Mesenchymal stem cell (in vitro differentiated cells and primary cell): ENCODE measurements at regions not wholly inside any gene's neighbourhood (a gene's known extent, or its start where the extent isn't known, plus 50 kb on each side); places are given as distances from the start of the nearest gene placed in this dataset.

Source experiments
- DNase-seq: peaks from one replicate; pipeline ENCODE4 v3.0.0-alpha.2; 2013
- H2AFZ ChIP-seq: one replicate; pipeline ENCODE4 v1.6.1; 2013; ENCODE audit warnings: low read depth, mild to moderate bottlenecking, control low read depth, inconsistent platforms, low read length, moderate library complexity
- H2AK5ac ChIP-seq: 2 replicates; pipeline ENCODE4 v1.6.1; 2013; ENCODE audit warnings: low read length, moderate library complexity, mild to moderate bottlenecking, inconsistent platforms; ENCODE audit not compliant: severe bottlenecking
- H2BK120ac ChIP-seq: one replicate; pipeline ENCODE4 v1.6.1; 2013; ENCODE audit warnings: low read depth, mild to moderate bottlenecking, inconsistent platforms, low read length, moderate library complexity
- H2BK12ac ChIP-seq, 2 experiments: one replicate each; pipeline ENCODE4 v1.6.1; 2013; ENCODE audit warnings: inconsistent platforms in 2 of 2, low read length in 2 of 2, mild to moderate bottlenecking in 2 of 2, moderate library complexity in 2 of 2, control low read depth in 1 of 2
- H2BK15ac ChIP-seq: one replicate; pipeline ENCODE4 v1.6.1; 2013; ENCODE audit warnings: mild to moderate bottlenecking, low read depth, inconsistent platforms; ENCODE audit not compliant: poor library complexity, severe bottlenecking
- H2BK5ac ChIP-seq: 2 replicates; pipeline ENCODE4 v1.6.1; 2013; ENCODE audit warnings: low read depth, mild to moderate bottlenecking, low read length, control low read depth, inconsistent platforms; ENCODE audit not compliant: poor library complexity, severe bottlenecking
- H3K14ac ChIP-seq, 2 experiments: one replicate each; pipeline ENCODE4 v1.6.1; 2013; ENCODE audit warnings: inconsistent platforms in 2 of 2, low read length in 2 of 2, control low read depth in 1 of 2, mild to moderate bottlenecking in 1 of 2, moderate library complexity in 1 of 2
- H3K18ac ChIP-seq, 2 experiments: one replicate each; pipeline ENCODE4 v1.6.1; 2013; ENCODE audit warnings: inconsistent platforms in 2 of 2, low read length in 2 of 2, control low read depth in 1 of 2, low read depth in 1 of 2, mild to moderate bottlenecking in 1 of 2
- H3K23ac ChIP-seq, 2 experiments: one replicate each; pipeline ENCODE4 v1.6.1; 2013; ENCODE audit warnings: inconsistent platforms in 2 of 2, low read length in 2 of 2, mild to moderate bottlenecking in 2 of 2, moderate library complexity in 2 of 2, control low read depth in 1 of 2
- H3K27ac ChIP-seq: 2 replicates; pipeline ENCODE4 v1.5.1; 2013; ENCODE audit warnings: mild to moderate bottlenecking, moderate library complexity, low read length, control low read depth, inconsistent platforms; ENCODE audit not compliant: poor library complexity, severe bottlenecking
- H3K27me3 ChIP-seq, 2 experiments: 2 replicates each; pipeline versions ENCODE4 v1.6.1 to v1.7.0; 2013; ENCODE audit warnings: low read length in 2 of 2, mild to moderate bottlenecking in 2 of 2, moderate library complexity in 2 of 2, control low read depth in 1 of 2, inconsistent platforms in 1 of 2; ENCODE audit not compliant: control insufficient read depth in 1 of 2, insufficient read depth in 1 of 2
- H3K36me3 ChIP-seq, 2 experiments: 2 replicates each; pipeline versions ENCODE4 v1.6.1 to v1.7.0; 2013; ENCODE audit warnings: low read length in 2 of 2, control low read depth in 1 of 2, inconsistent platforms in 1 of 2, low read depth in 1 of 2, mild to moderate bottlenecking in 1 of 2; ENCODE audit not compliant: insufficient read depth in 2 of 2, control insufficient read depth in 1 of 2
- H3K4ac ChIP-seq, 2 experiments: one replicate each; pipeline ENCODE4 v1.6.1; 2013; ENCODE audit warnings: inconsistent platforms in 2 of 2, low read length in 2 of 2, mild to moderate bottlenecking in 2 of 2, moderate library complexity in 2 of 2, control low read depth in 1 of 2, low read depth in 1 of 2
- H3K4me1 ChIP-seq: 2 replicates; pipeline ENCODE4 v1.6.1; 2013; ENCODE audit warnings: low read depth, low read length, control low read depth; ENCODE audit not compliant: control insufficient read depth, insufficient read depth
- H3K4me2 ChIP-seq: 2 replicates; pipeline ENCODE4 v1.6.1; 2013; ENCODE audit warnings: low read length, mild to moderate bottlenecking, inconsistent platforms; ENCODE audit not compliant: poor library complexity, severe bottlenecking
- H3K4me3 ChIP-seq, 2 experiments: 2 replicates each; pipeline versions ENCODE4 v1.5.1 to v1.7.0; 2013; ENCODE audit warnings: low read length in 2 of 2, mild to moderate bottlenecking in 2 of 2, control low read depth in 1 of 2, low read depth in 1 of 2; ENCODE audit not compliant: insufficient read depth in 1 of 2
- H3K79me1 ChIP-seq: replicated peaks from 2 replicates; pipeline ENCODE4 v1.6.1; 2013; ENCODE audit warnings: mild to moderate bottlenecking, control low read depth, low read length, inconsistent platforms; ENCODE audit not compliant: poor library complexity, severe bottlenecking
- H3K9ac ChIP-seq: 2 replicates; pipeline ENCODE4 v1.7.0; 2013; ENCODE audit warnings: mild to moderate bottlenecking, low read length, moderate library complexity
- H3K9me3 ChIP-seq: 2 replicates; pipeline ENCODE4 v1.7.0; 2013; ENCODE audit warnings: mild to moderate bottlenecking, low read length; ENCODE audit not compliant: control insufficient read depth
- H4K8ac ChIP-seq: one replicate; pipeline ENCODE4 v1.6.1; 2013; ENCODE audit warnings: inconsistent platforms, mild to moderate bottlenecking, low read length, moderate library complexity
- H4K91ac ChIP-seq: one replicate; pipeline ENCODE4 v1.6.1; 2013; ENCODE audit warnings: mild to moderate bottlenecking, low read length, inconsistent platforms
- WGBS: methylation state at CpG from one replicate; pipeline ENCODE4 v1.1.7; 2013; ENCODE audit warnings: mixed read lengths; 5-methylcytosine and 5-hydroxymethylcytosine counted together

DNA sequence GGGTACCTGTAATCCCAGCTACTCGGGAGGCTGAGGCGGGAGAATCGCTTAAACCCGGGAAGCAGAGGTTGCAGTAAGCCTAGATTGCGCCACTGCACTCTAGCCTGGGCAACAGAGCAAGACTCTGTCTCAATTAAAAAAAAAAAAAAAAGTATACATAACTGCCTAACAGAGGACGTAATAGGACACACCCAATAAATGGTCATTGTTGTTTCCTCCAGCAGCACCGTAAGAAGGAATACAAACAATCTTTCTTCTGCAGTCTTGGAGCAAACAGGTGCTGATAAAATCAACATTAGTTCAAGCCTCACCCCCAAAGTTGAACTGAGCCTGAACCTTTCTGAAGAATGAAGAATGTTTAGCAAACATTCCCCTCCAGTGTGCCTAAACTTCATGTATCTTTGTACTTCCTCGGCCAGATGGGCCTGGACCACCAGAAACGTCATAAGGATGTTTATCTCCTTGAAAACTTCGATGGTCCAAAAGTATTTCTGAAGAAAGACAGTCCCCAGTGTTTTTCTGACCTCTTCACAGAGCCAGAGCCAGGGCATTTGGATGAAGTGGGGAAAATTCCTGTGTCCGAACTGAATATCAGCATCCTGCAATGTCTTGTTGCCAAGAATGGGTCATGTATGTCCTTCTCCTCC, 136.8 kb upstream of the F3 start:
- Histone ChIP-seq H3K79me1 (no peaks in the 10 kb centered on the region), H4K91ac (no peak overlapping the region), H4K8ac (no peak overlapping the region), H3K4ac (no peak overlapping the region), H2AK5ac (no peak overlapping the region), H2AFZ (no peak overlapping the region), H2BK12ac (no peak overlapping the region), H3K4me2 (no peak overlapping the region), H3K27me3 (no peaks in the 10 kb centered on the region), H3K14ac (no peak overlapping the region), H2BK5ac (no peak overlapping the region), H2BK15ac (peak overlapping the region; percentile 54), H3K27ac (no peak overlapping the region), H3K4me1 (no peaks in the 10 kb centered on the region), H3K9ac (no peak overlapping the region), H3K23ac (no peak overlapping the region), H3K4me3 (no peak overlapping the region), H3K18ac (no peak overlapping the region), H3K9me3 (no peaks in the 10 kb centered on the region), H2BK120ac (no peak overlapping the region), H3K36me3 (peaks cover 0 to 4% of the 10 kb centered on the region in 2 experiments)
- WGBS, result 90% methylated on average over 11 of the region's 11 CpGs
- DNase-seq, result no peak

DNA sequence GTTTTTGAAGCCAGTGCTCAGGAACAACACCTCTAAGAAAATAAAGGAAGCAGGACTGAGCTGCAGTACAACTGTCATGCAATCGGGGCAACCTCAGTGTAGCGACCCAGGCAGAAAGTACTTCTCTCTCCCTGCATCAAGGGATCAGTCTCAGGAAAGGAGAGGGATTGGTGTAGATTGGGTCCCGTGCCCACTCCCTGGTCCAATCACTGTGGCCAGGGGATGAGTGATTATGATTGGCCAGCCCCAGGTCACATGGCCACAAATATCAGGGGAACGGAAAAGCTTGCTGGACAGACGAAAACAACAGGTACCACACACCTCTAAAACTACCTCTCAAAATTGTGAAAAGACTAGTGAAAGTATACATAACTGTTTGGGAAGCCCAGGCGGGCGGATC, 136.2 kb upstream of the F3 start:
- Histone ChIP-seq H2BK15ac (peak overlapping the region; percentile 2), H3K4me2 (no peak overlapping the region), H3K27me3 (no peaks in the 10 kb centered on the region), H4K8ac (no peak overlapping the region), H3K4ac (peak overlapping the region in 1 of 2 experiments; percentile 73), H3K4me3 (no peak overlapping the region), H4K91ac (peak overlapping the region; percentile 52), H3K4me1 (no peaks in the 10 kb centered on the region), H3K23ac (no peak overlapping the region), H2BK120ac (no peak overlapping the region), H3K9ac (no peak overlapping the region), H2BK12ac (peak overlapping the region; percentile 32 to 80), H3K36me3 (peaks cover 0 to 4% of the 10 kb centered on the region in 2 experiments), H2BK5ac (no peak overlapping the region), H3K27ac (no peak overlapping the region), H3K18ac (peak overlapping the region; percentile 38 to 51), H2AK5ac (no peak overlapping the region), H2AFZ (no peak overlapping the region), H3K9me3 (no peaks in the 10 kb centered on the region), H3K79me1 (no peaks in the 10 kb centered on the region), H3K14ac (no peak overlapping the region)
- 95% methylated on average over 5 of the region's 7 CpGs for WGBS
- DNase-seq, result no peak

DNA sequence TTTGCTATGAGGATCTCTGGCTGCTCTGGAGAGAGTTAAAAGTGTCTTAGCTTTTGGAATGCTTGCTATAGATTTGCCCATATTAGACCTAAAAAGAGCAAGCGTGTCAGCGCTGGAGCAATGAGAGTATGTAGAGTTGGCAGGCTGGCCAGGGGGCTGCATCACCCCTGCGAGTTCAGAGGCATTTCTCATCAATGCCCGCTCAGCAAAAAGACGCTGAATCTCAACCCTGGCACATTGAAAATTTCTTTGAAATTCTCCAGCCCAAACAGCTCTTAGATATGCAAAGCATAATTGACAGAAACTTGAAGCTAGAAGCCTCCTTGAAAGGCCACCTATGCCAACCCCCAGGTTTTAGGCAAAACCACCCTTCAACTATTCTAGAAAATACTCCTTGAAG, 135.5 kb upstream of the F3 start:
- H3K36me3 ChIP-seq, result peaks cover 0 to 4% of the 10 kb centered on the region in 2 experiments

DNA sequence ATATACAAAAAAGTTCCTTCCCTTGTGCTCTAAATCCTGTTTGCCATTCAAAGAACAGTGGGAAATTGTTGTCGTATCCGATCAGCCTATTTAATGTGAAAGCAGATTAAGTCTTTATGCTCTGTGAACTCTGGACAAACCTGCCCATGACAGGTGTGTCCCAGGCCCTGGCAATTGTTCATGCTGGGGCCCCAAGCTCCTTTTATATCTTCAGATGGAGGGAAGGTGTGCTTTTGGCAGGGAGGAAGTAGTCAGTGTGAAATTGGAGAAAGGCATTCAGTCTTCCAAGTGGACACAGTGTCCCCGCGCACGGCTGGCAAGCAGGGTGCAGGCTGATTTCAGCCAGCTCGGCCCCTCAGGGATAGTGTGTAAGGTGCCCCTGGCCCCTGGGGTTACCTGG, 135.1 kb upstream of the F3 start:
- no peak overlapping the region for H2BK15ac ChIP-seq
- WGBS, result 95% methylated on average over 6 of the region's 6 CpGs
- H2AK5ac ChIP-seq, result no peak overlapping the region
- H2BK120ac ChIP-seq, result no peak overlapping the region
- no peak overlapping the region for H3K14ac ChIP-seq
- H3K18ac ChIP-seq, result peak overlapping the region; percentile 67 to 73
- H4K8ac ChIP-seq, result no peak overlapping the region
- no peaks in the 10 kb centered on the region for H3K9me3 ChIP-seq
- peaks cover 0 to 7% of the 10 kb centered on the region in 2 experiments for H3K36me3 ChIP-seq
- H3K27ac ChIP-seq, result no peak overlapping the region
- no peak overlapping the region for H3K4me2 ChIP-seq
- peak overlapping the region; percentile 84 for H4K91ac ChIP-seq
- no peak overlapping the region for H3K9ac ChIP-seq
- H3K4ac ChIP-seq, result peak overlapping the region in 1 of 2 experiments; percentile 68
- H2BK5ac ChIP-seq, result no peak overlapping the region
- H3K4me3 ChIP-seq, result no peak overlapping the region
- peak overlapping the region; percentile 14 to 99 for H2BK12ac ChIP-seq
- H3K4me1 ChIP-seq, result no peaks in the 10 kb centered on the region
- no peak for DNase-seq
- H3K23ac ChIP-seq, result no peak overlapping the region
- H3K27me3 ChIP-seq, result peaks cover 0 to 3% of the 10 kb centered on the region in 2 experiments
- no peaks in the 10 kb centered on the region for H3K79me1 ChIP-seq
- H2AFZ ChIP-seq, result no peak overlapping the region

More for the DNA sequence above, 135.5 kb upstream of the F3 start:
- H3K23ac ChIP-seq, result no peak overlapping the region
- no peak overlapping the region for H3K4me3 ChIP-seq
- no peak overlapping the region for H2BK5ac ChIP-seq
- H3K18ac ChIP-seq, result peak overlapping the region; percentile 67 to 73
- no peak overlapping the region for H3K27ac ChIP-seq
- H3K9ac ChIP-seq, result no peak overlapping the region
- no peaks in the 10 kb centered on the region for H3K79me1 ChIP-seq
- no peaks in the 10 kb centered on the region for H3K4me1 ChIP-seq
- no peak overlapping the region for H2AK5ac ChIP-seq
- H3K14ac ChIP-seq, result no peak overlapping the region
- peak overlapping the region; percentile 14 to 99 for H2BK12ac ChIP-seq
- no peaks in the 10 kb centered on the region for H3K9me3 ChIP-seq
- DNase-seq, result no peak
- peak overlapping the region; percentile 84 for H4K91ac ChIP-seq
- H2BK15ac ChIP-seq, result no peak overlapping the region
- no peak overlapping the region for H4K8ac ChIP-seq
- H3K4me2 ChIP-seq, result no peak overlapping the region
- H2AFZ ChIP-seq, result no peak overlapping the region
- no peak overlapping the region for H2BK120ac ChIP-seq
- H3K4ac ChIP-seq, result peak overlapping the region in 1 of 2 experiments; percentile 68
- H3K27me3 ChIP-seq, result no peaks in the 10 kb centered on the region
- WGBS, result 78% methylated on average over 5 of the region's 5 CpGs
